Left lung (tissue), 4 donors: ENCODE measurements at regions not wholly inside any gene's neighbourhood (a gene's known extent, or its start where the extent isn't known, plus 50 kb on each side); places are given as distances from the start of the nearest gene placed in this dataset.

Source experiments
- ATAC-seq: fragments of 200-7000 bp; cut with Tn5 transposase; one replicate; pipeline ENCODE4 v1.9.1; 2020; ENCODE audit warnings: moderate library complexity
- DNase-seq, 4 donors: peaks; one replicate each; pipeline ENCODE4 v3.0.0-alpha.2; 2013 to 2020
- H3K27ac ChIP-seq, 2 donors: fragments of 200-600 bp; sonication (generic) in 1 of 2; one replicate each; pipeline versions ENCODE4 v1.5.0 to v1.8.0; 2020 to 2021
- H3K27me3 ChIP-seq, 2 donors: fragments of 200-600 bp; sonication (generic) in 1 of 2; one replicate each; pipeline versions ENCODE4 v1.5.0 to v1.8.0; 2020 to 2021
- H3K36me3 ChIP-seq, 2 donors: fragments of 200-600 bp; sonication (generic) in 1 of 2; one replicate each; pipeline versions ENCODE4 v1.5.0 to v1.8.0; 2020 to 2021
- H3K4me1 ChIP-seq, 2 donors: fragments of 200-600 bp; one replicate each; pipeline ENCODE4 v1.8.0; 2021
- H3K4me3 ChIP-seq, 2 donors: fragments of 200-600 bp; sonication (generic) in 1 of 2; one replicate each; pipeline versions ENCODE4 v1.5.0 to v1.8.0; 2020 to 2021; ENCODE audit warnings: mild to moderate bottlenecking in 1 of 2
- H3K9me3 ChIP-seq, 2 donors: fragments of 200-600 bp; sonication (generic) in 1 of 2; one replicate each; pipeline versions ENCODE4 v1.5.0 to v1.8.0; 2020 to 2021
- CTCF ChIP-seq, 2 donors: fragments of 200-600 bp; sonication (generic) in 1 of 2; IDR thresholded peaks; one replicate each; pipeline versions ENCODE4 v1.5.0 to v1.8.0; 2021; ENCODE audit warnings: antibody characterized with exemption in 2 of 2
- intact Hi-C, 2 donors: fragments of 100-400 bp; cut with DNase I; formaldehyde crosslinking; loops; one replicate each; pipeline versions ENCODE4 v1.11.2 to v1.14.2; 2022
- donor health status: DM: no; HTN: yes; CAD: no.
- donor health status: DM: no; HTN: no; CAD: no.

DNA sequence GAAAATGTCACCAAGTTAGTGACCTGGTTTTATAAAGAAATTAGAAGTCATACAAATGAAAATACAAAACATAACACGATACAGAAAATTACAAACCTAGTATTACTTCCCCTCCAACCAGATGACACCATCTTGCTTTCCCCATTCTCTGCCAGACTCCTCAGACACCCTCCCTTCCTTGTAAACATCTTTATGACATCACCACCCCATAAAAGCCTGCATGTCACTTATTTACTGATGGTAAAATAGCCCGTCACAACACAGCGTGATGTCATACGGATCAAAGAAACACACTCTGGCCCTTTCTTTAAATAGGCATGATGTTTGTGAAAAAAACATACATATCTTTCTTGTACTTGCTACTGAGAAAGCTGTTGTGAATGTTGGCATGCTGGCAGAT lies 254.8 kb upstream of the SOX11 start:
- DNase-seq, result no peak
- TF ChIP-seq CTCF (IDR thresholded peaks at IDR 0.05), result no peak
- no peaks in the 10 kb centered on the region for H3K9me3 ChIP-seq
- no peaks in the 10 kb centered on the region for H3K27me3 ChIP-seq
- no peak overlapping the region for H3K4me3 ChIP-seq
- no peak for ATAC-seq
- intact Hi-C loops, result no loop called here
- no peaks in the 10 kb centered on the region for H3K36me3 ChIP-seq
- no peaks in the 10 kb centered on the region for H3K4me1 ChIP-seq
- no peak overlapping the region for H3K27ac ChIP-seq

- ATAC-seq, result no peak
- Histone ChIP-seq H3K27ac (no peak overlapping the region), H3K36me3 (no peaks in the 10 kb centered on the region), H3K9me3 (no peaks in the 10 kb centered on the region), H3K27me3 (no peaks in the 10 kb centered on the region), H3K4me1 (no peaks in the 10 kb centered on the region), H3K4me3 (no peak overlapping the region)
- TF ChIP-seq CTCF (IDR thresholded peaks at IDR 0.05), result no peak
- intact Hi-C loops, result no loop called here
- no peak for DNase-seq
Observed at GRCh38 chr2:5440174-5440573, 252.0 kb upstream of the SOX11 start.

DNA sequence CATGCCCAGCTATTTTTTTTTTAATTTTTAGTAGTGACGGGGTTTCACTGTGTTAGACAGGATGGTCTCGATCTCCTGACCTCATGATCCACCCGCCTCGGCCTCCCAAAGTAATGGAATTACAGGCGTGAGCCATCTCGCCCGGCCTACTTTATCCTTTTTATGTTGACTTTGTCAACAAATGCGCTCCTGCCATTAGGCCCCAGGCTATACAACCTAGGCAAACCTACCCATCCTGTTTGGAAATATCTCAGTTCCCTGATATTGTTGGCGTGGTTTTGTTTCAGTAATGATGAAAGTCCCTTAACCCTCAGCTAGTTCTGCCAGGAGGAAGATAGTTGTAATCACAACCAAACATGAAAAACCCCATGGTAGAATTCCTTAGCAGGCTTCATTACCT lies 249.4 kb upstream of the SOX11 start:
- intact Hi-C loops, result no loop called here
- Histone ChIP-seq H3K4me3 (no peak overlapping the region), H3K27ac (no peak overlapping the region), H3K27me3 (no peaks in the 10 kb centered on the region), H3K36me3 (no peaks in the 10 kb centered on the region), H3K4me1 (no peaks in the 10 kb centered on the region), H3K9me3 (no peaks in the 10 kb centered on the region)
- no peak for ATAC-seq
- no peak for DNase-seq
- no peak for TF ChIP-seq CTCF (IDR thresholded peaks at IDR 0.05)

GRCh38 chr2:5444168-5444567 lies 248.0 kb upstream of the SOX11 start:
- ATAC-seq, result no peak

GRCh38 chr2:5444854-5445253 lies 247.3 kb upstream of the SOX11 start:
- Histone ChIP-seq H3K27ac (no peak overlapping the region), H3K4me1 (no peaks in the 10 kb centered on the region), H3K36me3 (no peaks in the 10 kb centered on the region), H3K9me3 (no peaks in the 10 kb centered on the region), H3K27me3 (no peaks in the 10 kb centered on the region), H3K4me3 (no peak overlapping the region)
- intact Hi-C loops, result no loop called here
- TF ChIP-seq CTCF (IDR thresholded peaks at IDR 0.05), result no peak
- ATAC-seq (no peak), DNase-seq (no peak)

More at GRCh38 chr2:5444168-5444567, 248.0 kb upstream of the SOX11 start:
- DNase-seq, result peak in 1 of 4 donors; percentile 69
- no peak for TF ChIP-seq CTCF (IDR thresholded peaks at IDR 0.05)
- Histone ChIP-seq H3K4me1 (no peaks in the 10 kb centered on the region), H3K9me3 (no peaks in the 10 kb centered on the region), H3K4me3 (no peak overlapping the region), H3K27me3 (no peaks in the 10 kb centered on the region), H3K36me3 (no peaks in the 10 kb centered on the region), H3K27ac (no peak overlapping the region)
- intact Hi-C loops, result no loop called here
